ENCODE measurements at regions not wholly inside any gene's neighbourhood (a gene's known extent, or its start where the extent isn't known, plus 50 kb on each side); places are given as distances from the start of the nearest gene placed in this dataset.

DNA sequence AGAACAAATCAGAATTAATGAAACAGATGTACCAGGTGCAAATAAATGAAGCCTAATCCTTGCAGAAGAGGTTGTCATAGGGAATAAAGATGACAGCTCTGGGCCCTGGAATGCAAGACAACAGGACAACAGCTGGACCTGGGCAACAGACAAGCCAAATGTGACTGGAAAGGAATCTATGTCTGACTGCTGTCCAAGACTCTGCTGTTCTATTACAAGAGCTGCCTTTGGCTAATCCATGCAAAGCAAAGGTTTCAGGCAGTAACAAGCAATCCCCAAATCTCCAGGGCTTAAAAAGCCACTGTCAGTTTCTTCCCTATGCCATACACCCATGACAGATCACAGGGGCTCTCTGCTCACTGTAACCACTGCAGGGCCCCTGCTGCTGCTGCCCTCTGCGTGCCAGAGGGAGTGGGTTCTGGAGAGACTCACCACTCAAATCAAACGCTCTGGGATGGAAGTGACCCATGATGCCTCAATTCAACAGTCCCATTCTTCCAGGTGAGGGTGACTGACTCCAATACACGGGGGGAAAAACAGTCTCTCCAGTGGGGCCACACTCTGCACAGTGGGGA, 218.9 kb upstream of the SFSWAP start (continued):
- TF ChIP-seq RFX5 (IDR thresholded peaks at IDR 0.05; ENCODE audit: borderline replicate concordance, low read depth, low read length), result no peak

Measured in H1 (cell line).